DMS53 (cell line): ENCODE measurements at regions not wholly inside any gene's neighbourhood (a gene's known extent, or its start where the extent isn't known, plus 50 kb on each side); places are given as distances from the start of the nearest gene placed in this dataset.

Source experiments
- DNase-seq: peaks from one replicate; lab custom pipeline; 2025; lab: John Stamatoyannopoulos, UW

DNA sequence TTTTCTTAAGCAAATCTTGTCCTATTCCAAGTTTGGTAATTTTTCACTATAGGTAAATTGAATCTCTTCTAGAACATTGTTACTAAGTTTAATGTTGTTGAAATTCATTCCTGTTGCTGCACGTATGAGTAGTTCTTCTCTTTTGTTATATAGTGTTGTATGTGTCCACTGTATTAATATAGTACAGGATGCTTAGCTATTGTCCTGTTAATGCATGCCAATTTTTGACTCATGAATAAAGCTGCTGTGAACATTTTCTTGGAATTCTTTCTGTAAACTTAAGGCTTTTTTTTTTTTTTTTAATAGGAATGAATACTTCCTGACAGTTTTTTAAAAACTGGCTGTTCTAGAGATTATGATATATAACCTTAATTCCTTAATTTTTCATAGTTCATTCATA, 326.9 kb downstream of the SLC4A3 start:
- DNase-seq = no peak

DNA sequence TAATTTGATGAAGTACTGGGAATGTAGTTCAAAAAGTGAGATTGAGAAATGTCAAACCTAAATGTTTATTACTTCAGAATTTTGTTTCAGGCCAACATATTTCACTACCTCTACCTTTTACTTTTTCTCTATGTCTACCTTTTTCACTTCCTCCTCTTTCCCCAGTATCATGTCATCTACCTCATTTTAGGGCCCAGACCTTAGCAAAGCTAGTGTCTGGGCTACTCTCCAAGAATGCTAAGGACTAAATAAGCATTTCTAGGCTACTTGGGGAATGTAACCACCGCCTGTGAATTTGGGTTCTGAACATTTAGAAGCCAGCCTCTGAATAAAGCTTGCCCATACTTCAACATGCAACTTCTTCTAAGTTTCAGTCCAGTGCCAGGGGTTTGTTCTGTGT, 330.4 kb downstream of the SLC4A3 start:
- no peak for DNase-seq

DNA sequence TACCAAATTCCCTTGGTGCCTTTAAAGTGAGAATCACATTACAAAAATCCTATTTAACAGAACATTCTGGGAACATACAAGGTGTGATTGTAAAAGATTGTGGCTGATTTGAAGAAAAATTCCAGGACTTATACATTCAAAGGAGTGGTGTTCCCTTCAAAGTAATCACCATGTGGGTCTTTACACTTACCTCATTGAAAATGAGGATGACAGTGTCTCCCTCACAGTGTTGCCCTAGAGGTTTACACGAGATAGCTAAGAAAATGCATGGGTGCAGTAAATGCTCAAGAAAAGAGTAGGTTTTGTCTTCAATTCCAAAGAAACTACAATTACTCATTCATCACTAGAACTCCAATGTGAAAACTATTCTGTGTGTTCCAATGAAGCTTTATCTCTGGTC, 331.5 kb downstream of the SLC4A3 start:
- no peak for DNase-seq

DNA sequence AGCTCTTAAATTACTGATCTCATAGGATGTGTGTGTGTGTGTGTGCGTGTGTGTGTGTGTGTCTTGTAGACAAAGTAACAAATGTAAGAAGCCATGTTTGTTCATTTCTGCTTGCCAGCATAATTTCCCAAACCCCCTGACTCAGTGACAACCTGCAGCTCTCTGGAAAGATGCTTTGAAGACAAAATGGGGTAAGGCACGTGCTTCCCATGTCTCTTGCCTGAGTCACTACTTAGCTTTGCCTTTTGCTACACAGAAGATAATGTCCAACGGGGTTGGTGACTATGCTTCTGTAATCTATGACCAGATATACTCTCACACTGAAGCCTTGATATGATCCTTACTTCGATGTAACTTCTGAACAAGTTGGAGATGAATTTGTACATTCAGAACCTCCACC, 332.0 kb downstream of the SLC4A3 start:
- DNase-seq = no peak

DNA sequence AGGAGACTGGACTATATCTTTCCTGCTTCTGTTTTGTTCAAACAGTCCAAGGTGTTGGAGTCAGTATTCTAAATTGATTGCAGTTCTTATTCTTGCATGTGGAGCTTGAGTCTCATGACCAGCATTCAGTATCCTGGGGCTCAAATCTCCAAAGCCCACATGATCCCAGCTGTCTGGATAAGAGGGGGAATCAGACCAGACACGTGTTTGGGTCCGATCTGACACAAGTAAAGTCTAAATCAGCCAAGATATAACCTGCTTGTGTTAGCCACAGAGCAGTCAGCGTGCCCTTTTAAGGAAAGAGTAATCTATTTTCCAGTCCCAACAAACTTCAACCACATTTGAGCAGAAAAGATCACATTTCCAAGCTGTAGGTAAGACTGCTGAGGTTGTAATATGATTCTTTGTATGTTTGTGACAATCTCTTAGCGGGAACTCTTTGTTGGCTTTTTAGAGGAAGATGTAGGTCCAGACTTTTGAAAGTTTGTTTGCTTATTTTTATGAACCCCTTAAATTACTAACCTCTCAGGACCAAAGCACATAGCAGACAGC, 334.6 kb downstream of the SLC4A3 start:
- no peak for DNase-seq

DNA sequence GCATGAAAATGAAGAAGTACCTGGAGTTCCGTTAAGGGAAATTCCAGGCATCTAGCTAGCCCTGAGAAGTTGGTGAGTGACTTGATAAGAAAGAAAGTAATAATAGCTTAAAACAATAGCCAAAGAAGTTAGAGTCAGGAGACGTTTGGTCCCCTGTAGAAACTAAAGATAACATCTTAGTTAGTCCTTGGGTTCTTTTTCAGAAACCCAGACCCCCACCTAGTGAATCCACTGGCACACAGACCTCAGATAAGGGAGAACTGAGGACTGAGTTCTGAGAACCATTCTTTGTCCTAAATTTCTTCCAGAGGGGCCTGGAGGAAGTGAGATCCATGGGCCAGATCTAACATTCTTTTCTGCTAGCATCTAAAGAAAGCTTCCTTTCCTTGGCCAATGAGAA, 335.4 kb downstream of the SLC4A3 start:
- no peak for DNase-seq

DNA sequence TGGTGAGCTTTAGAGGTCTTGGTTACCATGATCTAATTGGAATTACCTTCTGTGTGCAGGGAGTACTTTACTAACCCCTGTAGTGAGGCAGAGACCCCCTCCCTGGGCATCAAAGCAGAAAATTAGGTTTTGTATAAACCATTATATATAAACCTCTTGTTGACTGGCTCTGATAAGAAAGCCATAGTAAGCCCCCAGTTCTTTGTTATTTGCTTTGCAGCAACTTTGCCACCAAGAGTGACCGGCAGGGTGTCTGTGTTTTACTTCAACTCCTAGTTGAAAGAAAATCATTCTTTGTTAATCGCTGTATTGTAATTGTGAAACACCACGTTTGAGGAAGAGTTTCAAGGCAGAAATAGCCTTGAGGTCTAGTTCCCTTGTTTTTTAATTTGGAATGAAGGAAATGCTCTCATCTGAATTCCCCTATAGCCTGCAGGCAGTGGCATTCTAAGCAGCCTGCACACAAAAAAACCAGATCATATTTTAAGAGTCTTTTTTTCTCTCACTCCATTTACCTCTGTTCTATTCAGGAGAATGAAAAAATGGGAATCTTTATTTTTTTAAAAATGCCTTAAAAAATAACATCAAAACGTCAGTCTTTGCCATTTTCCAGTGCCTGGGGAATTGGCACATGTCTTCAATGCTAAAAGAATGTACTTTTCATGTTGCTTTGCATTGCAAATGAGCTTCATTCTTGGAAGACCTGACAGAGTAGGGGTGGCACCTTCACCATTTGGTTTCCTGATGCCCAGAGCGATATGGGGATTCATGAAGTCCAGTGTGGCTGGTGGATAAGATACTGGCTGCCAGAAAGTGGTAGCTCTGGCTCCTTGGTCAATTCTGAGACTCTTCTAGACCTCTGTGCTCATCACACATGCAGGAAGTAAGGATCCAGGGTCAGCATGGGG, 338.1 kb downstream of the SLC4A3 start:
- DNase-seq = no peak

DNA sequence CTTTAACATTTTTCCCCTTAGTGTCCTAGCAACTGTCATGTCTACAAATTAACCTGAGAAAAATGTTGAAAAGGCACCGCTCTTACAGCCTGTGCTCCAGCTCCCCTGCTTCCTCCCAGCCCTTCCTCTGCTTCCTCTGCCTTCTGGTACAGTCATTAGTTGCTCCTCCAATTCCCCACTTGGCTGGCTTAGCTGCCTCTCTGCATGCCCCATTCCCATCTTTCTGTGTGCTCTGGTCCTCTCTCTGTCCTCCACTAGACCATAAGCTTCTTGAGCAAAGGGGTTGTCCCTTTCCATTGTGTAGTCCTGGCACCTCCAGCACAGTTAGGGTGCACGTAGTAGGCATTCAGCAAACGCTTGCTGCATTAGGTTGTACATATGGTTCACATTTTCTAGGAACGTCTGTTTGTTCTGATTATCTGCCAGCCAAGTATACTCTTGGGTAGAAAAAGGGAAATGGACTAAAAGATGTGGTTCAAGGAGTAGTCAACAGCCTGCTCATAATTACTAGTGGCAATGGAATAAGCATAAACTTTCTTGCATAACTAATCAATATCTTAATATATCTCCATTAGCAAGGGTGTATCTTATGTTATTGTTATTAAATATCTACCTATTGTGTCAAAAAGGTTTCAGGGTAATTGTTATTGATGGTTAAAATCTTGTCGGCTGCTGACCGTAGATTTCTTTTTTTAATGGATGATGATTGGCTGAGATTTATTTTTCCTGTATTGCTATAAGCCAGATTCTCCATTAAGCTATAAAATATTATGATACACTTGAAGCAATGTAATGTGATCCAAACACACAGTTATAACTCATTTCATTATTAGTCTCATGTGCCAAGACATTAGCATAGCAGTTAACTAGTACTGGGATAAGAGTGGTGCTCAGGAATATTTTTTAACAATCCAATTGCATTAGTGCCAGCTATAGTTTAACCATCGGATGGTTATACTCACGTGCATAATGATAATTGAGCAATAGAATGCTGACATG, 340.1 kb downstream of the SLC4A3 start:
- no peak for DNase-seq

DNA sequence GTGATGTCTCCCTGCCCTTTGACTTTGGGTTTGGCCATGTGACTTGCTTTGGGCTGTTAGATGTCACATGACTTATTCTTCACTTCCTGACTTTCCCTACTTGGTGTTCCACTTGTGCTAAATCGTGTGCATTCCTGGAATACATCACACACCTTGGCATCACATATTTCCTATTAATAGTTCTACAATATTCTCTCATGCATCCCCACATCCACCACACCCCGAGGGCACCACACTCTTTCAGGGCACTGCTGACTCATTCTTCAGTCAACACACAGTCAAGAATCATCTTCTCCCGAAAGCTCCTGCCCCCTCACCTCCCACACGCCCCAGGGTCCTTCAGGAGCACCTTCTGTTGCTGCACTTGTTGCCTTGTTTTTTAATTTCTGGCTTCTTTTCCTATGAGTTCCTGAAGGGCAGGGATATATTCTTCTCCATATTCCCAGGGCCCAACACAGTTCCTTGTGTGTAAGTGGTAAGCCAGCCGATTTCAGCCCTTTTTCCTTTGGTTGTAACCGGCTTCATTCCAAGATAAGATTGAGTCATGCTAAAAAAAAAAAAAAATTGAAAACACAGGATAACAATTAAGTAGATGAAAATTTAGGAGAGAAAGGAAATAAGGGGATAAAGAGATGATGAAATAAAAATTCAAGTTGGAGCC, 341.4 kb downstream of the SLC4A3 start:
- DNase-seq = peak; percentile 7

DNA sequence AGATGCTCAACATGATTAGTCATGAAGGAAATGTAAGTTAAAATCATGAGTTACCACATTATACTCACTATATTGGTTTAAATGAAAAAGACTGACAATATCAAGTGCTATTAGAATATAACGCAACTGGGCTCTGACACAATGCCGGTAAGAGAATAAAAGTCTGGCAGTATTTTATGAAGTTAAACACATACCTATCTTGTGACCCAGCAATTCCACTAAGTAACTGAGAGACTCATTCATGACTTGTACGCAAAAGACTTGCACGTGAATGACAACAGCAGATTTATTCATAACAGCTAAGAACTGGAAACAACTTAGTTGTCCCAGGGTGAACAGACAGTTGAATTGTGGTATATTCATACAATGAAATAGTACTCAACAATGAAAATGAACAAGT, 342.1 kb downstream of the SLC4A3 start:
- DNase-seq = no peak

DNA sequence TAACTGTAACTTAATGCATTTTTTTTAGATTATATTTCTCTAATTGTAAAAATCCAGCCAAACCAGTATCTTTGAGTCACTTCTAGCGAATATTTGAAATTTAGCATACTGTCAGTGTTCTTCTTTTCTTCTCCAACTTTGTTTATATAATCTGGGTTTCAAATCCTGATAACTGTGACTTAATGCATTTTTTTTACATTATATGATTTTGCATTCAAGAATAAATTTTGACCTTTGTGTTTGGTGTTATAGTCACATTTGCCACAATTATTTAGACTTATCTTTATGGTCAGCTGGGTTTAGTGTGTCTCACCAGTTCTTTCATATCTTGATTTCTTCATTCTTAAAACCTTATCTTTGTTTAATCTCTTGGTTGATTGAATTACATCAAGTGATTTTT, 345.7 kb downstream of the SLC4A3 start:
- no peak for DNase-seq

DNA sequence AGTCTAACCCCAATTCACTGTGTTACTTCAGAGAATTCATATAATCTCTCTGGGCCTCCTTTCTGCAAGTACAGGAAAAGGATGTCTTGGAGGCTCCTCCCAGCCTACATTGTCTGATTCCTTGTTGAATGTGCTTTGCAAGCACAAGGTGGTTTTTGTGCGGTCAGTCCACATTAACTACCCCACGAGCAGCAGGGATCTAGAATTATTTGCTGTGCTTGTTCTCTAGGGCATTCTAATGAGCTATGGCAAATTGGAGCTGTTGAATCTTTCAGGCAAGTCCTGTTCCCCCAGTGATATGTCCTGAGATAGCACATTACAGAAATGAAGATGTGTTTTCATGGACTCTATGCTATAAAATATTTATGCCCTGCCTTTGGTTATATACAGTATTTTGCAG, 349.4 kb downstream of the SLC4A3 start:
- DNase-seq = no peak

DNA sequence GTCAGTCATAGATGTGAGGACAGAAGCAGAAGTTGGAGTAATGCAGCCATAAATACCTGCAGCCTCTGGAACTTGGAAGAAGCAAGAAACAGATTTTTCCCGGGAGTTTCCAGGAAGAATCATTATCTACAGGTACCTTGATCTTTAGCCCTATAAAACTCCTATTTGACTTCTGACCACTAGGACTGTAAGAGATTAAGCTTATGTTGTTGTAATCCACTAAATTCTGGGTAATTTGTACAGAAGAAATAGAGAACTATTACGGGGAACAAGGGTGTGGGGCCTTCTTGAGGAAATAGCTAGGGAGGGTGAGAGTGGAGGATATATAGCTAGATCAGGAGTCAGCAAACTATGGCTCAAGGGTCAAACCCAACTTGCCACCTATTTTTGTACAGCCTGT, 353.2 kb downstream of the SLC4A3 start:
- no peak for DNase-seq

DNA sequence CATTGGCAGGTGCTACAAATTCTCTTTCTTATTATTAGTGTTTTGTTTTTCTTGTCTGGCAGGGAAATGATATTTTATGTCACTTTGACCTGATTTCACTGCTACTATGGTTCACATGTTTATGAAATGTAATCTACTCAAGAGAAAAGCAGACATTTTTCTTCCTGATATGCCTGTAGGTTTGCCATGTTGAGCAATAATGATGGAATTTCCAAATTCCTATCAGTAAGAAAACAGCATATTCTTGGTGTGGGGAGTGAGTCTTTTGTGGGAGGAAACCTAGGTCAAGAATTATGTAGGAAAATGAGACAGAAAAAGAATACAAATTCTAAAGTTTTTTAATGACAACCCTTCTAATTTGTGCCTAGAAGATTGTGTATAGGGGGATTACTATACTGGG, 356.4 kb downstream of the SLC4A3 start:
- no peak for DNase-seq

DNA sequence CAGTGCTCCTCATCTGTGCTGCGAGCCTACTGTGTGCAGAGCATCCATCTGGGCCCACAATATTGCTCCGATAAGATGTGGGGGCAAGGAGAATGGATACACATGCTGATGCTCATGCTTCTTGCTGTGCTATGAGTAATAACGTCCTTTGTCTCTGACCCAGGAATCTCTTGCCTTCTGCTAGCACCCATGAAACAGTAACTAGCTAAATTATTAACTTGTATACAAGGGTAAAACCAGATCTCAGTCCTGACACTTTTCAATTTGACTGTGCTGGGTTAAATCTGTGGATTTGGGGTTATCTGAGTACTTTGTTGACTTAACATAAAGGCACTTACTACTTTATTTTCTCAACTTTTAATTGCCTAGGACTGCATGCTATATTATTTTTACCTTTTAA, 357.6 kb downstream of the SLC4A3 start:
- no peak for DNase-seq

DNA sequence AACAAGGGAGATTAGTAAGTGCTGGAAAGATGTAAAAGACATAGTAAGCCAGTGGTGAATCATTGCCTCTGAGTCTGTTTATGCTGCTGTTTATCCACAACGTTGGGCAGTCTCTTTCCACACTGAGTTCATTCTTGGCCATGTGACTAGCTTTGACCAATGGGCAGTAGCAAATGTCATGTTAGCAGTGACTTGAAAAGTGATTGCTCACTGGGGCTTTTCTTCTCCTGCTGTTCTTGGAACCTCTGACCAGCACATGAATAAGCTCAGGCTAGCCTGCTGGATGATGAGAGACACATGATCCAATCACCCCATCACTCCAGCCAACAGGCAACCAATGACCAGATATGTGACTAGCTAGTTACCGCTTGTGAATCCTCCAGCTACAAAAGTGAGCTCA, 360.4 kb downstream of the SLC4A3 start:
- DNase-seq = peak; percentile 9

DNA sequence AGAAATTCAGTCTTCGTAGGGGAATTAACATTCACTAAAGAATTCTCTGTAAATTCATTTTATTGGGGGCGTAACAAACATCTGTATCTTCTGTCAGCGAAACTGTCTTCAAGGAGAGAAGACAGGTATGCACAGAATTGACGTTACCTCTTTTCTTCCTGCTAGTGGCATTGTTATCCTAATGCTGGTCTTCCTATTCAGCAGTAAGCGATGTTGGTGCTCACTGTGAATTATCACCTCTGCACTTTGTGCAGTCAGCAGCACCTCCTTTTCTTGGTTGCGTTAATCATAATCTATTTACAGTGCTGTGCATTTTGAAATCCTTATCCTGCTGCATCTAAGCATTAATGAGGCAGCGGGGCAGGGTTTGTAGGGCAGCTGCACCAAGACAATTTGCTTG, 362.3 kb downstream of the SLC4A3 start:
- no peak for DNase-seq

DNA sequence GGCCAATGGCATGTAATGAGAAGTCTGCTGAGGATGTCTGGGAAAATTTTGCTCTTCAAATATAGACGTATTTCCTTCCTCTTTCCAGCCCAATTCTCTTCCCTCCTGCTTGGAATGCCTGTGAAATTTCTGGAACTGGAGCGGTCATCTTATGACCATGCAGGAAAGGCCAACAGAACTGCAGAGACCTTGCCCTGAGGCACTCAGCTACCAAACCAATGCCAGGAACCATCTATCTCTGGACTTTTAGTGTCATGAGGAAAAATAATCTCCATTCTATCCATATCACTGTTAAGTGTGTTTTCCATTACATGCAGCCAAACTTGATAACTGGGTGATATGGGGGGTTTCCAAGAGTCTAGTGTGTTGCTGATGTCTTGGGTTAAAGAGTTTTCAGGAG, 363.7 kb downstream of the SLC4A3 start:
- no peak for DNase-seq

DNA sequence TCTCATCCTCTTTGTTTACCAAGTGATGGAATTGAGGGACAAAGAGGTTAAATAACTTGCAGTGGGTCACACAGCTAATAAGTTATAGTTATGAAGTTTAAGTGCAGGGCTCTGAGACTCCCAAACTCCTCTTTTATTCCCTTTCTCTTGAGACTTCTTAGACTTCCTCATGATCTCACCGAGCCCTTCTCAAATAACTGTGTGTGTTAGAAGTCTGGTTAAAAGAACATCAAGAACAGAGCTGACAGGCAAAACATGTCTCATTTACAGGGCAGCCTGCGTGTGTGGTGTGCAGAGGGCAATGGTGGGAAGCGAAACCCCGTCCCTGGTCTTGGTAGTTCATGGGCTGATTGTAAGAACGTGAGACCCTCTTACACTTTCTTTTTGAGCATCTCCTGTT, 368.0 kb downstream of the SLC4A3 start:
- no peak for DNase-seq

DNA sequence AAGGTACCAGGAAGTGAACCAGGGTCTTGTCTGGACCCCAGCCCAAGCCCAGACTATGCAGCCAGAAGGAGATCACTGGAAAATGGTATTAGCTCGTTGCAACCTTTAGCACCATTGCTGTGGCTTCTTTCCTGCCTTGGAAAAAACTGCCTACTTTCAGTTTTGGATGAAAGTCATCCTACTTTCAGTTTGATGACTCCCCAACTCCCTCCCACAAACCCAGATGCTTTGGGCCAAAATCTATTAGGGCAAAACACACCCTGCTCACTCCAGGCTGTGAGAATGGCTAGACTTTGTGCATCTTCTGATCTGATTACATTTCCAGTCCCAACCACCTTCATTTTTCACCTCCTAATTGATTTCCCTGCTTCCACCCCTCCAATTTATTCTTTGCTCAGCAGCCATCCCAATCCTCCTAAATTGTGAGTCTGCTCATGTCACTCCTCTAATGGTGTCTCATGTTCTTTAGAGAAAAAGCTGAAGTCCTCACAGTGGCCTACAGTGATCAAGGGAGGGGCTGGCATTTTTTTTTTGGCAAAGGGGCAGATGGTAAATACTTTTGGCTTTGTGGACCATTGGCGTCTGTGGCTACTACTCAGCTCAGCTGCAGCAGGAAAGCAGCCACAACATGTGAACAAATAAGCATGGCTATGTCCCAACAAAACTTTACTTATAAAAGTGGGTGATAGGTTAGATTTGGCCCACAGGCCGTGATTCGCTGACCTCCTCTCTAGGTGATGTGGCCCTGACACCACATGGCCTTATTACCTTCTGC, 368.7 kb downstream of the SLC4A3 start:
- no peak for DNase-seq

DNA sequence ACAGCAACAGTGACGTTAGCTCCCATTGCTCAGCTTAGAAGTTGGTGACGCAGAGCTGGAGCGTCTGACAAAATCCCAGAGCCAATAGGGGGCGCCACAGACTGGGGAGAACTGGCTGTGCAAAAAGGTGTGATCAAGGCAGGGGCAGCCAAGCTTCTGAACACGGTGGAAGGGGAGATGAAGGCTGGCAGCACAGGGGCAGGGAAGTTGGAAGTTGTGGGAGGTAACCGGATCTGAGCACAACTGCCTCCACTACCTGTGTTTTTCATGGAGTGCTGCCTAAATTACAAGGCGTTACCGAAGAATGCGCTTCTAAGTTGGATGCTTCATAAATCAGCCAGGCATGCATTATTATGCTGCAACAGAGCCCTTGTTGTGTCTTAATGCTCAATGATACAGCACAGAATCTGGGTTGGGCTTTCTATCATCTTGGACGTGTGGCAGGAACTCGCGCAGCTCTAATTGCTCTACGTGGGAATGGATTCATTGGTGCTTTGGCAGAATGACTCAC, 370.0 kb downstream of the SLC4A3 start:
- DNase-seq = peak; percentile 38
